Right atrium auricular region (tissue), 2 donors: ENCODE measurements at regions not wholly inside any gene's neighbourhood (a gene's known extent, or its start where the extent isn't known, plus 50 kb on each side); places are given as distances from the start of the nearest gene placed in this dataset.
A peak's percentile ranks its signal among the peaks of the same experiment; 100 is the strongest.

ENCODE experiments used
- DNase-seq: peaks from one replicate; pipeline ENCODE4 v3.0.0-alpha.2; 2019; ENCODE audit warnings: low spot score
- H3K27ac ChIP-seq, 2 donors: fragments of 200-600 bp; sonication (generic); 1 replicate in 1 of 2; 2 replicates in 1 of 2; pipeline ENCODE4 v1.5.1; 2016 to 2019
- H3K27me3 ChIP-seq, 2 donors: fragments of 200-600 bp; sonication (generic); one replicate each; pipeline versions ENCODE4 v1.5.1 to v1.6.0; 2017 to 2019
- H3K36me3 ChIP-seq: fragments of 200-600 bp; sonication (generic); one replicate; pipeline ENCODE4 v1.5.1; 2016
- H3K4me1 ChIP-seq, 2 donors: fragments of 200-600 bp; sonication (generic); one replicate each; pipeline versions ENCODE4 v1.5.1 to v1.6.0; 2017 to 2019
- H3K4me3 ChIP-seq, 2 donors: fragments of 200-600 bp; sonication (generic); 1 replicate in 1 of 2; 2 replicates in 1 of 2; pipeline ENCODE4 v1.5.1; 2017 to 2019; ENCODE audit warnings: mild to moderate bottlenecking in 1 of 2, moderate library complexity in 1 of 2
- H3K9me3 ChIP-seq, 2 donors: fragments of 200-600 bp; sonication (generic); one replicate each; pipeline ENCODE4 v1.5.1; 2019
- TF ChIP-seq, protein P1 (sequence below), 2 donors: fragments of 200-600 bp; sonication (generic); IDR thresholded peaks; one replicate each; pipeline ENCODE4 v1.5.1; 2019; ENCODE audit warnings: antibody characterized with exemption in 2 of 2

- peak overlapping the region; percentile 3 to 41 for H3K27ac ChIP-seq
- peaks cover 0 to 34% of the 10 kb centered on the region in 2 donors for H3K4me1 ChIP-seq
Measured at GRCh38 chr1:39090757-39091380, 64.7 kb downstream of the NDUFS5 start.

DNA sequence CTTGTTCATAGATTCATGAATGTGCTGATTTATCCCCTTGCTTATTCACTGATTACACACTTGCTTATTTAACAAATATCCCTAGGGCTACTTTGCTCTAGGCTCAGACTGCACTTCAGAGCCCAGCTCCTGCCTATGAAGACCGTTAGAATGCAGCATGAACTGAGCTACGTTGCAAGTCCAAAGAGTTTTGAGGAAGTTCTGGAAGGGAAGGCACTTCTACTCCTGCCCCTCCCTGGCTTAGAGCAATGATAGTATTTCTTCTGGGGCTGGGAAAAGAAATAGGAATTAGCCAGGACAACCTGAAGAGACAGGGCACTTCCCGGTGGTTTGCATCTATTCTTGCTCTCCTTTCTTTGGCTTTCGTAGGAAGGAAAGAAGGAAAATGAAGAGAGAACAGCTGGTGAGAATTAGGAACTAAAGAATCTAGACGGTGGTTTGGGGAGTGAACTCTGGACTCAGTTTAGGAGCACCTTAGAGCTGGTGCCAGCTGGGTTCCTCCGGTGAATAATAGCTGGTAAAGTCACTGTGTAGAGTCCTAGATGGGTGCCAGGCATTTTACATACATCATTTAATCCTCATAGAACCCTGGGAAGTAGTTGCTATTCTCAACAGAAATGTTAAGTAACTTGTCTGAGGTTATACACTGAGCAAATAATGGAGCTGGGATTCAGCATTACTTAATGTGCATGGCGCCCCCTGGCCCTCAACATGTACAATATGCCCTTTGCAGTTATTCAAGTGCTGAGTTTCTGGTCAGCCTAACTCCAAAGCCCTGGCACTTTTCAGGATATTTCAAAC, 65.9 kb downstream of the NDUFS5 start:
- TF ChIP-seq, protein P1, sequence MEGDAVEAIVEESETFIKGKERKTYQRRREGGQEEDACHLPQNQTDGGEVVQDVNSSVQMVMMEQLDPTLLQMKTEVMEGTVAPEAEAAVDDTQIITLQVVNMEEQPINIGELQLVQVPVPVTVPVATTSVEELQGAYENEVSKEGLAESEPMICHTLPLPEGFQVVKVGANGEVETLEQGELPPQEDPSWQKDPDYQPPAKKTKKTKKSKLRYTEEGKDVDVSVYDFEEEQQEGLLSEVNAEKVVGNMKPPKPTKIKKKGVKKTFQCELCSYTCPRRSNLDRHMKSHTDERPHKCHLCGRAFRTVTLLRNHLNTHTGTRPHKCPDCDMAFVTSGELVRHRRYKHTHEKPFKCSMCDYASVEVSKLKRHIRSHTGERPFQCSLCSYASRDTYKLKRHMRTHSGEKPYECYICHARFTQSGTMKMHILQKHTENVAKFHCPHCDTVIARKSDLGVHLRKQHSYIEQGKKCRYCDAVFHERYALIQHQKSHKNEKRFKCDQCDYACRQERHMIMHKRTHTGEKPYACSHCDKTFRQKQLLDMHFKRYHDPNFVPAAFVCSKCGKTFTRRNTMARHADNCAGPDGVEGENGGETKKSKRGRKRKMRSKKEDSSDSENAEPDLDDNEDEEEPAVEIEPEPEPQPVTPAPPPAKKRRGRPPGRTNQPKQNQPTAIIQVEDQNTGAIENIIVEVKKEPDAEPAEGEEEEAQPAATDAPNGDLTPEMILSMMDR (IDR thresholded peaks at IDR 0.05): peak; percentile 43 to 73
- no peak overlapping the region for H3K4me3 ChIP-seq
- no peaks in the 10 kb centered on the region for H3K27me3 ChIP-seq
- H3K36me3 ChIP-seq: no peaks in the 10 kb centered on the region
- H3K4me1 ChIP-seq: peaks cover 0 to 22% of the 10 kb centered on the region in 2 donors
- no peak overlapping the region for H3K27ac ChIP-seq
- DNase-seq: no peak
- no peaks in the 10 kb centered on the region for H3K9me3 ChIP-seq

More at GRCh38 chr1:39090757-39091380, 64.7 kb downstream of the NDUFS5 start:
- no peak for DNase-seq
- no peak overlapping the region for H3K4me3 ChIP-seq
- TF ChIP-seq, protein P1 (IDR thresholded peaks at IDR 0.05): no peak
- no peaks in the 10 kb centered on the region for H3K36me3 ChIP-seq
- H3K27me3 ChIP-seq: no peaks in the 10 kb centered on the region
- no peaks in the 10 kb centered on the region for H3K9me3 ChIP-seq

DNA sequence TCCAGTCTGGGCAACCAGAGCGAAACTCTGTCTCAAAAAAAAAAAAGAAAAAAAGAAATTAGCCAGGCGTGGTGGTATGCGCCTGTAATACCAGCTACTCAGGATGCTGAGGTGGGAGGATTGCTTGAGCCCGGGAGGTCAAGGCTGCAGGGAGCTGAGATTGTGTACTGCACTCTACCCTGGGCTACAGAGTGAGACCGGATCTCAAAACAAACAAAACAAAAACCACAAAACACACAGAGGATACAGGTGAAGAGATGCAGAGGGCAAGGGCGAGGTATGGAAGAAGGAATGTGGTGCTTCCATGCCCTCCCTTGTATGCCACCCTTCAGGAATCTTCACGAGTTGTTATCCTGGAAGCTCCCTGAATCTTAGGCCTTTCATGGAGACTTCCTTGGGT, 68.5 kb downstream of the NDUFS5 start:
- DNase-seq: no peak
- Histone ChIP-seq H3K36me3 (no peaks in the 10 kb centered on the region), H3K27me3 (no peaks in the 10 kb centered on the region), H3K4me3 (no peak overlapping the region), H3K9me3 (no peaks in the 10 kb centered on the region), H3K4me1 (peaks cover 0 to 21% of the 10 kb centered on the region in 2 donors), H3K27ac (no peak overlapping the region)
- TF ChIP-seq, protein P1 (IDR thresholded peaks at IDR 0.05): no peak

DNA sequence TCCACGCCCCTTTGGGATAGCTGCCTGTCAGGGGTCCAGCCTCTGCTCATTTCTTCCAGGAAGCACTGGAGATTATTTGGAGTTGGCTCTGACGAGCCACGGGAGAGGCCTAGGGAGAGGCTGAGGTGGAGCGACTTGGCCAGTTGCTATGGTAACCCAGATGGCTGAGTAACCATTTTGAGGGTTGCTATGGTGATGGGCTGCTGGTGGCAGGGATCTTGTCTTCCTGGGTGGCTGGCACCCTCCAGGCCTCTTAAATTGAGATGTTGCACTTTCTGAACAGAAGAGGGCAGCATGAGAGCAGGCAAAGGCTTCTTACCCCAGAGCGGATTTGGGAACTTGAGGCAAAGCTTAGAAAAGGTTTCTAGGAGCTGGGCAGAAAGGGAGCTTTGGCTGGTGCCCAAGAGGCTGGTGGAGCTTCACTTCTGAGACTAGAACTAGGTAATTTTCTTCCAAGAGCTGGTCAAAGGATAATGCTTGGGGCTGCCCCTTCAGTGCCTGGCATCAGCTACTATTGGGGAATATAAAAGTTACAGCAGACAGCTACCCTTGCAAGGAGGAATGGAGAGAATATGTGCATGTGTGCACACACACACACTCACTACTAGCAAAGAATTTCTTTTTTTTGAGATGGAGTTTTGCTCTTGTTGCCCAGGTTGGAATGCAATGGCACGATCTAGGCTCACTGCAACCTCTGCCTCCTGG, 72.5 kb downstream of the NDUFS5 start:
- Histone ChIP-seq H3K9me3 (no peaks in the 10 kb centered on the region), H3K27me3 (no peaks in the 10 kb centered on the region), H3K27ac (no peak overlapping the region), H3K4me1 (peaks cover 0 to 20% of the 10 kb centered on the region in 2 donors), H3K36me3 (no peaks in the 10 kb centered on the region), H3K4me3 (no peak overlapping the region)
- DNase-seq: peak; percentile 76
- TF ChIP-seq, protein P1 (IDR thresholded peaks at IDR 0.05): peak; percentile 51 to 82

DNA sequence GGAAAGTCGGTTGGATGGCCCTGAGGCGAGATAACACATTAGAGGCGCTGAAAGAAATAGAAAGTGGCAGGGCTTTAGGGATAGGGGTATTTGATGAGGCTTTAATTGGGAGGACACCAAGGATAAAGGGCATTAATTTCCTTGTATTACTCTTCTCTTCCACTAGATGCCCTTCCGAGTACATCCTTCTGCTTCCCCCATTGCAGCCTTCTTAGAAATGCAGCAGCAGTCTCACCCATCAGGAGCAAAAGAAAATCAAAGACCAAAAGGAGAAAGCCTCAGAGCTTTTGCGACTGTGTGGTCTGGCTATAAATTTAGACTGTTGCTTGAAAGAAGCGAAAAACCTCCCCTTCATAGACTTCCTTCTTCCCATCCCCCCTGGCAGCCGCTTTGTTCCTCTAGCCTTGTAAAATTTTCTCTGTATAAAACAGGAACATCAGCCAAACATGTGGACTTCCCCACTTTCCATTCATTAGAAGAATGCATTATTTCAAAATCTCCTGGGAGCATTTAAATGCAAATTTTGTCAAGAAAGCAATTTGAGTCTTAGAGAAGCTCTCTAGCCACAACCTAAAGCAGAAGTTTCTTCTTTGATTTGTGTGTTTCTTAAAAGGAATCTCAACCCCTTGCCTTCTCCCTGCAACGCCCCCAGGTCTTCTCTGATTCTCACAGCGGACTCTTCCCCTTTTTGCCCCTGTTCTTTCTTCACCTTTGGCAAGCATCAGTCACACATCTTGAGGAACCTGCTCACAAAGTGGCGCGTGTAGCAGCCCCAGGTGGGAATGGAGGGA, 76.6 kb downstream of the NDUFS5 start:
- Histone ChIP-seq H3K36me3 (no peaks in the 10 kb centered on the region), H3K4me1 (peaks cover 0 to 50% of the 10 kb centered on the region in 2 donors), H3K27me3 (no peaks in the 10 kb centered on the region), H3K4me3 (no peak overlapping the region), H3K27ac (peak overlapping the region in 1 of 2 donors; percentile 32), H3K9me3 (no peaks in the 10 kb centered on the region)
- TF ChIP-seq, protein P1 (IDR thresholded peaks at IDR 0.05): peak; percentile 62 to 88
- no peak for DNase-seq
